ENCODE measurements at regions not wholly inside any gene's neighbourhood (a gene's known extent, or its start where the extent isn't known, plus 50 kb on each side); places are given as distances from the start of the nearest gene placed in this dataset.

- Histone ChIP-seq H3K36me3 (no peaks in the 10 kb centered on the region), H3K27me3 (no peaks in the 10 kb centered on the region), H3K27ac (no peak overlapping the region), H3K9me3 (no peaks in the 10 kb centered on the region), H3K4me3 (replicated peaks in 1 of 3) (no peak overlapping the region), H3K4me1 (no peaks in the 10 kb centered on the region)
- TF ChIP-seq POLR2A (IDR thresholded peaks at IDR 0.05) (no peak), CTCF (IDR thresholded peaks at IDR 0.05) (no peak)
- WGBS, 2 donors, result 77 to 84% methylated on average over 4 of the region's 4 CpGs
- intact Hi-C loops (cut with DNase I), result no loop called here
- no peak for DNase-seq
Observed at GRCh38 chr5:97694091-97694490, 511.0 kb upstream of the RIOK2 start.

GRCh38 chr5:97714424-97714823, 531.4 kb upstream of the RIOK2 start:
- Histone ChIP-seq H3K4me1 (no peaks in the 10 kb centered on the region), H3K36me3 (no peaks in the 10 kb centered on the region), H3K27ac (no peak overlapping the region), H3K4me3 (replicated peaks in 1 of 3) (no peak overlapping the region), H3K9me3 (no peaks in the 10 kb centered on the region), H3K27me3 (no peaks in the 10 kb centered on the region)
- intact Hi-C loops (cut with DNase I), result no loop called here
- no peak for DNase-seq
- TF ChIP-seq POLR2A (IDR thresholded peaks at IDR 0.05) (no peak), CTCF (IDR thresholded peaks at IDR 0.05) (no peak)

- Histone ChIP-seq H3K27ac (no peak overlapping the region), H3K9me3 (no peaks in the 10 kb centered on the region), H3K4me3 (replicated peaks in 1 of 3) (no peak overlapping the region), H3K27me3 (no peaks in the 10 kb centered on the region), H3K36me3 (no peaks in the 10 kb centered on the region), H3K4me1 (no peaks in the 10 kb centered on the region)
- 46 to 85% methylated on average over 1 of the region's 1 CpG for WGBS, 2 donors
- DNase-seq, result no peak
- intact Hi-C loops (cut with DNase I), result no loop called here
- no peak for TF ChIP-seq CTCF (IDR thresholded peaks at IDR 0.05)
- no peak for TF ChIP-seq POLR2A (IDR thresholded peaks at IDR 0.05)
Observed at GRCh38 chr5:97726106-97726505, 543.1 kb upstream of the RIOK2 start.

GRCh38 chr5:97728920-97729319, 545.9 kb upstream of the RIOK2 start:
- intact Hi-C loops (cut with DNase I), result no loop called here
- Histone ChIP-seq H3K4me3 (replicated peaks in 1 of 3) (no peak overlapping the region), H3K4me1 (no peaks in the 10 kb centered on the region), H3K27ac (no peak overlapping the region), H3K36me3 (no peaks in the 10 kb centered on the region), H3K9me3 (no peaks in the 10 kb centered on the region), H3K27me3 (no peaks in the 10 kb centered on the region)
- 89 to 95% methylated on average over 7 of the region's 7 CpGs for WGBS, 2 donors
- TF ChIP-seq CTCF (IDR thresholded peaks at IDR 0.05), result no peak
- TF ChIP-seq POLR2A (IDR thresholded peaks at IDR 0.05), result no peak
- no peak for DNase-seq

- H3K9me3 ChIP-seq, result no peaks in the 10 kb centered on the region
- no peaks in the 10 kb centered on the region for H3K36me3 ChIP-seq
- no peak overlapping the region for H3K4me3 ChIP-seq (replicated peaks in 1 of 3)
- intact Hi-C loops (cut with DNase I), result no loop called here
- H3K4me1 ChIP-seq, result no peaks in the 10 kb centered on the region
- no peaks in the 10 kb centered on the region for H3K27me3 ChIP-seq
- H3K27ac ChIP-seq, result no peak overlapping the region
- TF ChIP-seq CTCF (IDR thresholded peaks at IDR 0.05) (no peak), POLR2A (IDR thresholded peaks at IDR 0.05) (no peak)
- no peak for DNase-seq
Observed at GRCh38 chr5:97729938-97730337, 546.9 kb upstream of the RIOK2 start.
